Transverse colon (tissue), 3 donors: ENCODE measurements at regions not wholly inside any gene's neighbourhood (a gene's known extent, or its start where the extent isn't known, plus 50 kb on each side); places are given as distances from the start of the nearest gene placed in this dataset.
"Not testable (repeated sequence)": the region's sequence is repeated elsewhere in the genome, so short reads cannot be mapped to it uniquely, and the experiment has no call there.

Experiments
- CTCF ChIP-seq, 5 experiments: fragments of 200-600 bp in 3 of 5; fragments of 450-650 bp in 2 of 5; sonication (generic) in 3 of 5; IDR thresholded peaks; 1 replicate in 2 of 5; 2 replicates in 3 of 5; pipeline ENCODE4 v1.5.1; 2016 to 2017; ENCODE audit warnings: antibody characterized with exemption in 5 of 5, inconsistent platforms in 3 of 5, mild to moderate bottlenecking in 2 of 5, moderate library complexity in 1 of 5
- EP300 ChIP-seq: sonication (generic); formaldehyde crosslinking; IDR thresholded peaks from one replicate; pipeline ENCODE4 v1.6.1; 2017; ENCODE audit warnings: antibody characterized with exemption, low read depth

GRCh38 chr1:29795965-29796364 lies 559.6 kb downstream of the PTPRU start:
- not testable (repeated sequence) for TF ChIP-seq CTCF (IDR thresholded peaks at IDR 0.05); EP300
